CD4-positive, alpha-beta T cell (primary cell): ENCODE measurements at regions not wholly inside any gene's neighbourhood (a gene's known extent, or its start where the extent isn't known, plus 50 kb on each side); places are given as distances from the start of the nearest gene placed in this dataset.

ENCODE experiments used
- ATAC-seq: fragments of 200-7000 bp; cut with Tn5 transposase; one replicate; pipeline ENCODE4 v1.10.0; 2022; ENCODE audit warnings: mild to moderate bottlenecking; ENCODE audit not compliant: poor library complexity
- CTCF ChIA-PET: fragments of 350-600 bp; sonication (Branson Sonifier 250); formaldehyde crosslinking; loops from one replicate; lab custom pipeline; 2021; ENCODE audit warnings: antibody characterized with exemption, inconsistent platforms; lab: Charles Lee
- POLR2A ChIA-PET: fragments of 350-600 bp; sonication (Branson Sonifier 250); formaldehyde crosslinking; loops from one replicate; lab custom pipeline; 2021; ENCODE audit warnings: antibody characterized with exemption, inconsistent platforms; lab: Charles Lee
- DNase-seq, 14 experiments: peaks; one replicate each; pipeline ENCODE4 v3.0.0-alpha.2; 2013 to 2020; ENCODE audit warnings: mixed read lengths in 2 of 14
- H3K27ac ChIP-seq, 2 donors: one replicate each; pipeline versions ENCODE4 v1.5.1 to v1.7.0; 2013; ENCODE audit warnings: low read length in 2 of 2, low read depth in 1 of 2, mild to moderate bottlenecking in 1 of 2
- H3K27me3 ChIP-seq, 2 experiments: 1 replicate in 1 of 2; 2 replicates in 1 of 2; pipeline versions ENCODE4 v1.6.1 to v1.7.0; 2013; ENCODE audit warnings: low read length in 2 of 2, control low read depth in 1 of 2, mild to moderate bottlenecking in 1 of 2, moderate library complexity in 1 of 2; ENCODE audit not compliant: insufficient read depth in 2 of 2, control insufficient read depth in 1 of 2
- H3K36me3 ChIP-seq: one replicate; pipeline ENCODE4 v1.6.1; 2013; ENCODE audit warnings: low read length, control low read depth; ENCODE audit not compliant: insufficient read depth
- H3K4me1 ChIP-seq: one replicate; pipeline ENCODE4 v1.6.1; 2013; ENCODE audit warnings: low read length, control low read depth; ENCODE audit not compliant: insufficient read depth
- H3K4me3 ChIP-seq: one replicate; pipeline ENCODE4 v1.5.1; 2013; ENCODE audit warnings: mild to moderate bottlenecking, low read length, moderate library complexity
- H3K9me3 ChIP-seq, 2 experiments: 1 replicate in 1 of 2; 2 replicates in 1 of 2; pipeline versions ENCODE4 v1.6.1 to v1.7.0; 2013; ENCODE audit warnings: low read length in 2 of 2, mild to moderate bottlenecking in 2 of 2, control low read depth in 1 of 2, moderate library complexity in 1 of 2; ENCODE audit not compliant: control insufficient read depth in 1 of 2, insufficient read depth in 1 of 2
- H3K27ac Mint-ChIP-seq: one replicate; pipeline ENCODE4 v1.8.0; 2020; ENCODE audit warnings: mixed read lengths
- H3K27me3 Mint-ChIP-seq: one replicate; pipeline ENCODE4 v1.8.0; 2021; ENCODE audit warnings: mixed read lengths
- H3K36me3 Mint-ChIP-seq: one replicate; pipeline ENCODE4 v1.8.0; 2021; ENCODE audit warnings: low read depth, mixed read lengths
- H3K4me1 Mint-ChIP-seq: one replicate; pipeline ENCODE4 v1.8.0; 2021; ENCODE audit warnings: low read depth, mixed read lengths
- H3K4me3 Mint-ChIP-seq: one replicate; pipeline ENCODE4 v1.8.0; 2020; ENCODE audit warnings: mild to moderate bottlenecking, mixed read lengths
- H3K9me3 Mint-ChIP-seq: one replicate; pipeline ENCODE4 v1.8.0; 2020; ENCODE audit warnings: mixed read lengths
- CTCF ChIP-seq: fragments of 200-600 bp; IDR thresholded peaks from one replicate; pipeline ENCODE4 v1.8.0; 2022; ENCODE audit warnings: antibody characterized with exemption, mild to moderate bottlenecking
- intact Hi-C, 2 experiments: fragments of 100-400 bp; cut with DNase I in 1 of 2; cut with micrococcal nuclease in 1 of 2; formaldehyde crosslinking; loops; one replicate each; pipeline versions ENCODE4 v1.15.1 to v1.9.0; 2023 to 2025; cut with DNase I, micrococcal nuclease

- Mint-ChIP-seq H3K4me3 (no peak overlapping the region), H3K9me3 (no peaks in the 10 kb centered on the region), H3K27me3 (no peaks in the 10 kb centered on the region), H3K27ac (no peak overlapping the region), H3K36me3 (no peaks in the 10 kb centered on the region), H3K4me1 (no peaks in the 10 kb centered on the region)
- ChIA-PET CTCF (no interaction called here), POLR2A (no interaction called here)
- DNase-seq (no peak), ATAC-seq (no peak)
- no peak for TF ChIP-seq CTCF
- H3K4me1 ChIP-seq = no peaks in the 10 kb centered on the region
- intact Hi-C loops = no loop called here
- H3K4me3 ChIP-seq = no peak overlapping the region
- H3K9me3 ChIP-seq = peaks cover 0 to 5% of the 10 kb centered on the region in 2 experiments
- no peaks in the 10 kb centered on the region for H3K27me3 ChIP-seq
- H3K36me3 ChIP-seq = no peaks in the 10 kb centered on the region
- H3K27ac ChIP-seq = no peak overlapping the region
Observed at GRCh38 chr13:23059173-23059572, 121.6 kb upstream of the SGCG start.

GRCh38 chr13:23060959-23061358 is 119.8 kb upstream of the SGCG start:
- DNase-seq (no peak), ATAC-seq (no peak)
- CTCF ChIA-PET = no interaction called here
- Mint-ChIP-seq H3K27me3 (no peaks in the 10 kb centered on the region), H3K4me3 (no peak overlapping the region), H3K9me3 (no peaks in the 10 kb centered on the region), H3K36me3 (no peaks in the 10 kb centered on the region), H3K27ac (no peak overlapping the region), H3K4me1 (no peaks in the 10 kb centered on the region)
- Histone ChIP-seq H3K9me3 (no peaks in the 10 kb centered on the region), H3K27ac (no peak overlapping the region), H3K4me3 (no peak overlapping the region), H3K27me3 (no peaks in the 10 kb centered on the region), H3K36me3 (no peaks in the 10 kb centered on the region), H3K4me1 (no peaks in the 10 kb centered on the region)
- intact Hi-C loops = no loop called here
- POLR2A ChIA-PET = interaction anchor here (1.0 kb wide), 1 partner anchor 12 kb away, joined by 3 read pairs; no protein-coding TSS in a partner anchor
- TF ChIP-seq CTCF = no peak

- Histone ChIP-seq H3K9me3 (peaks cover 0 to 4% of the 10 kb centered on the region in 2 experiments), H3K36me3 (no peaks in the 10 kb centered on the region), H3K4me1 (no peaks in the 10 kb centered on the region), H3K27me3 (no peaks in the 10 kb centered on the region), H3K4me3 (no peak overlapping the region), H3K27ac (no peak overlapping the region)
- Mint-ChIP-seq H3K36me3 (no peaks in the 10 kb centered on the region), H3K4me1 (no peaks in the 10 kb centered on the region), H3K9me3 (peaks cover 5% of the 10 kb centered on the region), H3K4me3 (no peak overlapping the region), H3K27me3 (no peaks in the 10 kb centered on the region), H3K27ac (no peak overlapping the region)
- intact Hi-C loops = no loop called here
- CTCF ChIA-PET = no interaction called here
- DNase-seq (no peak), ATAC-seq (no peak)
- TF ChIP-seq CTCF = no peak
- POLR2A ChIA-PET = no interaction called here
Observed at GRCh38 chr13:23067129-23067528, 113.7 kb upstream of the SGCG start.
